Testis (tissue), 2 donors: ENCODE measurements at regions not wholly inside any gene's neighbourhood (a gene's known extent, or its start where the extent isn't known, plus 50 kb on each side); places are given as distances from the start of the nearest gene placed in this dataset.

Experiments
- CTCF ChIP-seq, 3 experiments: fragments of 450-650 bp in 2 of 3; fragments of 200-600 bp in 1 of 3; sonication (generic) in 1 of 3; IDR thresholded peaks; one replicate each; pipeline ENCODE4 v1.5.1; 2016 to 2019; ENCODE audit warnings: antibody characterized with exemption in 3 of 3, mild to moderate bottlenecking in 2 of 3, moderate library complexity in 1 of 3
- POLR2A ChIP-seq: fragments of 450-650 bp; IDR thresholded peaks from one replicate; pipeline ENCODE4 v1.6.1; 2017; ENCODE audit warnings: antibody characterized with exemption, mild to moderate bottlenecking, moderate library complexity

- TF ChIP-seq POLR2A (no peak), CTCF (IDR thresholded peaks at IDR 0.05) (no peak)
Observed at GRCh38 chr12:46677749-46678148, 148.0 kb downstream of the SLC38A4 start.
